G401 (cell line): ENCODE measurements at regions not wholly inside any gene's neighbourhood (a gene's known extent, or its start where the extent isn't known, plus 50 kb on each side); places are given as distances from the start of the nearest gene placed in this dataset.
"Not testable (repeated sequence)": the region's sequence is repeated elsewhere in the genome, so short reads cannot be mapped to it uniquely, and the experiment has no call there.

Source experiments
- DNase-seq: peaks from one replicate; pipeline ENCODE4 v3.0.0-alpha.2; 2015; ENCODE audit warnings: low spot score
- in situ Hi-C: cut with HindIII; loops from 2 replicates; pipeline ENCODE4 v1.10.0; 2016; ENCODE audit warnings: low sequenced_read_pairs, mixed read lengths

GRCh38 chr2:209208211-209208610 lies 215.6 kb upstream of the MAP2 start:
- peak; percentile 2 for DNase-seq
- in situ Hi-C loops = no loop called here

- DNase-seq = no peak
- in situ Hi-C loops = no loop called here
Measured at GRCh38 chr2:209209943-209210342, 213.9 kb upstream of the MAP2 start.

GRCh38 chr2:209230560-209230959 lies 193.3 kb upstream of the MAP2 start:
- in situ Hi-C loops = no loop called here
- DNase-seq = no peak

- in situ Hi-C loops = no loop called here
- no peak for DNase-seq
Measured at GRCh38 chr2:209236377-209236776, 187.5 kb upstream of the MAP2 start.

GRCh38 chr2:209238765-209239584 lies 184.9 kb upstream of the MAP2 start:
- in situ Hi-C loops = no loop called here
- DNase-seq = no peak

- in situ Hi-C loops = no loop called here
- DNase-seq = no peak
Measured at GRCh38 chr2:209239585-209239938, 184.3 kb upstream of the MAP2 start.

GRCh38 chr2:209240204-209240603 lies 183.6 kb upstream of the MAP2 start:
- DNase-seq = no peak
- in situ Hi-C loops = no loop called here

- no peak for DNase-seq
- in situ Hi-C loops = no loop called here
Measured at GRCh38 chr2:209253544-209253943, 170.3 kb upstream of the MAP2 start.

GRCh38 chr2:209259767-209260166 lies 164.1 kb upstream of the MAP2 start:
- in situ Hi-C loops = no loop called here
- no peak for DNase-seq

GRCh38 chr2:209260281-209260680 lies 163.6 kb upstream of the MAP2 start:
- in situ Hi-C loops = no loop called here
- DNase-seq = no peak

GRCh38 chr2:209261366-209262053 lies 162.3 kb upstream of the MAP2 start:
- in situ Hi-C loops, DNase-seq: not testable (repeated sequence)

GRCh38 chr2:209269024-209269423 lies 154.8 kb upstream of the MAP2 start:
- DNase-seq = no peak
- in situ Hi-C loops = no loop called here

GRCh38 chr2:209276000-209276399 lies 147.8 kb upstream of the MAP2 start:
- in situ Hi-C loops = no loop called here
- DNase-seq = no peak

- in situ Hi-C loops = no loop called here
- DNase-seq = no peak
Measured at GRCh38 chr2:209277444-209277843, 146.4 kb upstream of the MAP2 start.

- no peak for DNase-seq
- in situ Hi-C loops = no loop called here
Measured at GRCh38 chr2:209298601-209299000, 125.2 kb upstream of the MAP2 start.

- in situ Hi-C loops = not testable (repeated sequence)
Measured at GRCh38 chr2:209299478-209299877, 124.4 kb upstream of the MAP2 start.

GRCh38 chr2:209300766-209301165 lies 123.1 kb upstream of the MAP2 start:
- DNase-seq, in situ Hi-C loops: not testable (repeated sequence)

More at GRCh38 chr2:209299478-209299877, 124.4 kb upstream of the MAP2 start:
- not testable (repeated sequence) for DNase-seq

GRCh38 chr2:209305026-209305425 lies 118.8 kb upstream of the MAP2 start:
- DNase-seq = no peak

GRCh38 chr2:209305746-209306196 lies 118.1 kb upstream of the MAP2 start:
- in situ Hi-C loops = no loop called here
- peak; percentile 19 for DNase-seq

More at GRCh38 chr2:209305026-209305425, 118.8 kb upstream of the MAP2 start:
- in situ Hi-C loops = no loop called here

GRCh38 chr2:209307161-209308001 lies 116.5 kb upstream of the MAP2 start:
- in situ Hi-C loops = no loop called here
- no peak for DNase-seq
